ENCODE measurements at regions not wholly inside any gene's neighbourhood (a gene's known extent, or its start where the extent isn't known, plus 50 kb on each side); places are given as distances from the start of the nearest gene placed in this dataset.

- Histone ChIP-seq H3K79me2 (ENCODE audit: insufficient read depth, low read depth) (no peaks in the 10 kb centered on the region), H3K4me1 (ENCODE audit: low read depth, poor library complexity, severe bottlenecking) (no peaks in the 10 kb centered on the region), H3K27me3 (ENCODE audit: insufficient read depth, low read depth) (no peaks in the 10 kb centered on the region), H3K9ac (no peak overlapping the region), H3K4me2 (no peak overlapping the region), H3K4me3 (IDR thresholded peaks at IDR 0.05; ENCODE audit: insufficient read depth, low read depth, low read length) (no peak overlapping the region), H3K27ac (no peak overlapping the region), H4K20me1 (ENCODE audit: insufficient read depth) (no peaks in the 10 kb centered on the region), H2AFZ (ENCODE audit: low read depth) (no peak overlapping the region), H3K36me3 (ENCODE audit: insufficient read depth) (no peaks in the 10 kb centered on the region)
- no peak for TF ChIP-seq CTCF (conservative IDR thresholded peaks at IDR 0.05; ENCODE audit: low read depth, low read length)
Observed at GRCh38 chr13:104809483-104809882, 1726.0 kb downstream of the EFNB2 start.

GRCh38 chr13:104805346-104805745, 1730.1 kb downstream of the EFNB2 start:
- no peak overlapping the region for H2AFZ ChIP-seq (ENCODE audit: low read depth)
- H3K4me1 ChIP-seq (ENCODE audit: low read depth, poor library complexity, severe bottlenecking): no peaks in the 10 kb centered on the region
- H3K4me3 ChIP-seq (IDR thresholded peaks at IDR 0.05; ENCODE audit: insufficient read depth, low read depth, low read length): no peak overlapping the region
- H3K27ac ChIP-seq: no peak overlapping the region
- H3K36me3 ChIP-seq (ENCODE audit: insufficient read depth): no peaks in the 10 kb centered on the region
- H3K9ac ChIP-seq: no peak overlapping the region
- no peak for TF ChIP-seq CTCF (conservative IDR thresholded peaks at IDR 0.05; ENCODE audit: low read depth, low read length)
- no peak overlapping the region for H3K4me2 ChIP-seq
- no peaks in the 10 kb centered on the region for H4K20me1 ChIP-seq (ENCODE audit: insufficient read depth)
- no peaks in the 10 kb centered on the region for H3K79me2 ChIP-seq (ENCODE audit: insufficient read depth, low read depth)
- H3K27me3 ChIP-seq (ENCODE audit: insufficient read depth, low read depth): no peaks in the 10 kb centered on the region

- Histone ChIP-seq H3K4me2 (no peak overlapping the region), H3K27me3 (ENCODE audit: insufficient read depth, low read depth) (no peaks in the 10 kb centered on the region), H2AFZ (ENCODE audit: low read depth) (no peak overlapping the region), H4K20me1 (ENCODE audit: insufficient read depth) (no peaks in the 10 kb centered on the region), H3K79me2 (ENCODE audit: insufficient read depth, low read depth) (no peaks in the 10 kb centered on the region), H3K27ac (no peak overlapping the region), H3K36me3 (ENCODE audit: insufficient read depth) (no peaks in the 10 kb centered on the region), H3K4me3 (IDR thresholded peaks at IDR 0.05; ENCODE audit: insufficient read depth, low read depth, low read length) (no peak overlapping the region), H3K4me1 (ENCODE audit: low read depth, poor library complexity, severe bottlenecking) (no peaks in the 10 kb centered on the region), H3K9ac (no peak overlapping the region)
- no peak for TF ChIP-seq CTCF (conservative IDR thresholded peaks at IDR 0.05; ENCODE audit: low read depth, low read length)
Observed at GRCh38 chr13:104799152-104799551, 1732.9 kb upstream of the SLC10A2 start.

- no peak for TF ChIP-seq CTCF (conservative IDR thresholded peaks at IDR 0.05; ENCODE audit: low read depth, low read length)
- Histone ChIP-seq H3K4me2 (no peak overlapping the region), H3K27ac (no peak overlapping the region), H3K27me3 (ENCODE audit: insufficient read depth, low read depth) (no peaks in the 10 kb centered on the region), H2AFZ (ENCODE audit: low read depth) (no peak overlapping the region), H3K9ac (no peak overlapping the region), H4K20me1 (ENCODE audit: insufficient read depth) (no peaks in the 10 kb centered on the region), H3K4me3 (IDR thresholded peaks at IDR 0.05; ENCODE audit: insufficient read depth, low read depth, low read length) (no peak overlapping the region), H3K36me3 (ENCODE audit: insufficient read depth) (no peaks in the 10 kb centered on the region), H3K79me2 (ENCODE audit: insufficient read depth, low read depth) (no peaks in the 10 kb centered on the region), H3K4me1 (ENCODE audit: low read depth, poor library complexity, severe bottlenecking) (no peaks in the 10 kb centered on the region)
Observed at GRCh38 chr13:104798486-104798885, 1732.3 kb upstream of the SLC10A2 start.

GRCh38 chr13:104796581-104796980, 1730.4 kb upstream of the SLC10A2 start:
- Histone ChIP-seq H3K79me2 (ENCODE audit: insufficient read depth, low read depth) (no peaks in the 10 kb centered on the region), H3K9ac (no peak overlapping the region), H2AFZ (ENCODE audit: low read depth) (no peak overlapping the region), H3K4me2 (no peak overlapping the region), H3K4me3 (IDR thresholded peaks at IDR 0.05; ENCODE audit: insufficient read depth, low read depth, low read length) (no peak overlapping the region), H3K27me3 (ENCODE audit: insufficient read depth, low read depth) (no peaks in the 10 kb centered on the region), H3K4me1 (ENCODE audit: low read depth, poor library complexity, severe bottlenecking) (no peaks in the 10 kb centered on the region), H4K20me1 (ENCODE audit: insufficient read depth) (no peaks in the 10 kb centered on the region), H3K27ac (no peak overlapping the region), H3K36me3 (ENCODE audit: insufficient read depth) (no peaks in the 10 kb centered on the region)
- TF ChIP-seq CTCF (conservative IDR thresholded peaks at IDR 0.05; ENCODE audit: low read depth, low read length): no peak

Data from KMS-11 (cell line).